H9 (cell line): ENCODE measurements at regions not wholly inside any gene's neighbourhood (a gene's known extent, or its start where the extent isn't known, plus 50 kb on each side); places are given as distances from the start of the nearest gene placed in this dataset.

ENCODE experiments used
- DNase-seq: peaks from one replicate; pipeline ENCODE4 v3.0.0-alpha.2; 2017
- H2AFZ ChIP-seq: one replicate; pipeline ENCODE4 v1.6.1; 2013; ENCODE audit warnings: mild to moderate bottlenecking, low read length, control low read depth, moderate library complexity
- H2AK5ac ChIP-seq: 2 replicates; pipeline ENCODE4 v1.6.1; 2013; ENCODE audit warnings: low read length, control low read depth, mixed read lengths; ENCODE audit not compliant: insufficient read length
- H2BK120ac ChIP-seq: one replicate; pipeline ENCODE4 v1.6.1; 2013; ENCODE audit warnings: low read depth, mild to moderate bottlenecking, low read length, control low read depth, inconsistent platforms; ENCODE audit not compliant: poor library complexity, severe bottlenecking
- H2BK12ac ChIP-seq: 2 replicates; pipeline ENCODE4 v1.6.1; 2013; ENCODE audit warnings: low read length, control low read depth, mixed read lengths, low read depth; ENCODE audit not compliant: insufficient read length
- H2BK15ac ChIP-seq: 2 replicates; pipeline ENCODE4 v1.6.1; 2013; ENCODE audit warnings: low read depth, low read length, control low read depth
- H2BK20ac ChIP-seq: one replicate; pipeline ENCODE4 v1.6.1; 2013; ENCODE audit warnings: low read depth, mild to moderate bottlenecking, low read length, control low read depth, inconsistent platforms; ENCODE audit not compliant: poor library complexity, severe bottlenecking
- H2BK5ac ChIP-seq: 2 replicates; pipeline ENCODE4 v1.6.1; 2013; ENCODE audit warnings: low read length, control low read depth, mixed read lengths; ENCODE audit not compliant: insufficient read length
- H3K14ac ChIP-seq: 2 replicates; pipeline ENCODE4 v1.6.1; 2013; ENCODE audit warnings: low read length, control low read depth; ENCODE audit not compliant: insufficient read depth
- H3K18ac ChIP-seq: 2 replicates; pipeline ENCODE4 v1.6.1; 2013; ENCODE audit warnings: low read depth, mild to moderate bottlenecking, mixed read lengths, low read length, control low read depth; ENCODE audit not compliant: insufficient read length
- H3K23ac ChIP-seq: 2 replicates; pipeline ENCODE4 v1.6.1; 2013; ENCODE audit warnings: low read length, control low read depth, mixed read lengths, low read depth; ENCODE audit not compliant: insufficient read length
- H3K23me2 ChIP-seq: 2 replicates; pipeline ENCODE4 v1.6.1; 2013; ENCODE audit warnings: low read depth, mild to moderate bottlenecking, mixed read lengths, low read length, control low read depth; ENCODE audit not compliant: insufficient read length, poor library complexity, severe bottlenecking
- H3K27ac ChIP-seq: 2 replicates; pipeline ENCODE4 v1.5.1; 2013; ENCODE audit warnings: low read length, control low read depth, mixed read lengths, low read depth; ENCODE audit not compliant: insufficient read length
- H3K27me3 ChIP-seq: 2 replicates; pipeline ENCODE4 v1.6.1; 2013; ENCODE audit warnings: low read length, control low read depth, inconsistent platforms; ENCODE audit not compliant: insufficient read depth
- H3K4ac ChIP-seq: 2 replicates; pipeline ENCODE4 v1.6.1; 2013; ENCODE audit warnings: low read depth, mild to moderate bottlenecking, control low read depth, inconsistent platforms, low read length, moderate library complexity
- H3K4me1 ChIP-seq: 2 replicates; pipeline ENCODE4 v1.6.1; 2013; ENCODE audit warnings: low read length, control low read depth, inconsistent platforms; ENCODE audit not compliant: insufficient read depth
- H3K4me2 ChIP-seq: 2 replicates; pipeline ENCODE4 v1.6.1; 2013; ENCODE audit warnings: low read length, control low read depth, mixed read lengths; ENCODE audit not compliant: insufficient read length, insufficient read depth
- H3K56ac ChIP-seq: 2 replicates; pipeline ENCODE4 v1.6.1; 2013; ENCODE audit warnings: low read depth, mild to moderate bottlenecking, mixed read lengths, low read length, control low read depth; ENCODE audit not compliant: insufficient read length
- H3K79me1 ChIP-seq: 2 replicates; pipeline ENCODE4 v1.6.1; 2013; ENCODE audit warnings: low read depth, mild to moderate bottlenecking, moderate library complexity, low read length, control low read depth, inconsistent platforms; ENCODE audit not compliant: insufficient read depth, poor library complexity, severe bottlenecking
- H3K79me2 ChIP-seq: 2 replicates; pipeline ENCODE4 v1.6.1; 2013; ENCODE audit warnings: low read length, control low read depth, inconsistent platforms; ENCODE audit not compliant: insufficient read depth
- H3K9ac ChIP-seq: 2 replicates; pipeline ENCODE4 v1.6.1; 2013; ENCODE audit warnings: low read length, control low read depth, mixed read lengths; ENCODE audit not compliant: insufficient read length; ENCODE audit errors: extremely low read depth
- H3K9me3 ChIP-seq: one replicate; pipeline ENCODE4 v1.6.1; 2013; ENCODE audit warnings: low read depth, low read length, inconsistent platforms; ENCODE audit not compliant: control insufficient read depth
- H3T11ph ChIP-seq: one replicate; pipeline ENCODE4 v1.6.1; 2013; ENCODE audit warnings: mild to moderate bottlenecking, low read length, control low read depth, inconsistent platforms
- H4K20me1 ChIP-seq: one replicate; pipeline ENCODE4 v1.6.1; 2013; ENCODE audit not compliant: control insufficient read depth, insufficient read length, insufficient read depth
- H4K5ac ChIP-seq: 2 replicates; pipeline ENCODE4 v1.6.1; 2013; ENCODE audit warnings: low read depth, mild to moderate bottlenecking, mixed read lengths, low read length, control low read depth; ENCODE audit not compliant: insufficient read length
- H4K8ac ChIP-seq: replicated peaks from 2 replicates; pipeline ENCODE4 v1.6.1; 2013; ENCODE audit warnings: low read length, control low read depth, mixed read lengths, low read depth; ENCODE audit not compliant: insufficient read length
- H4K91ac ChIP-seq: 2 replicates; pipeline ENCODE4 v1.6.1; 2013; ENCODE audit warnings: low read depth, mild to moderate bottlenecking, moderate library complexity, mixed read lengths, low read length, control low read depth; ENCODE audit not compliant: insufficient read length
- H3K27ac Mint-ChIP-seq, 3 experiments: 2 replicates in 2 of 3; 3 replicates in 1 of 3; pipeline ENCODE4 v1.8.0; 2020 to 2021; ENCODE audit warnings: mixed read lengths in 3 of 3, mild to moderate bottlenecking in 1 of 3, moderate library complexity in 1 of 3
- H3K27me3 Mint-ChIP-seq: 2 replicates; pipeline ENCODE4 v1.8.0; 2021; ENCODE audit warnings: low read depth, mild to moderate bottlenecking, moderate library complexity, mixed read lengths
- H3K36me3 Mint-ChIP-seq, 3 experiments: 2 replicates in 2 of 3; 3 replicates in 1 of 3; pipeline ENCODE4 v1.8.0; 2020 to 2021; ENCODE audit warnings: low read depth in 3 of 3, mixed read lengths in 3 of 3; ENCODE audit not compliant: insufficient read depth in 1 of 3
- H3K4me1 Mint-ChIP-seq, 2 experiments: 2 replicates each; pipeline ENCODE4 v1.8.0; 2020; ENCODE audit warnings: mixed read lengths in 2 of 2
- H3K4me3 Mint-ChIP-seq, 2 experiments: 2 replicates in 1 of 2; 3 replicates in 1 of 2; pipeline ENCODE4 v1.8.0; 2020 to 2021; ENCODE audit warnings: mild to moderate bottlenecking in 2 of 2, mixed read lengths in 2 of 2, moderate library complexity in 1 of 2
- H3K9me3 Mint-ChIP-seq, 2 experiments: 2 replicates in 1 of 2; 3 replicates in 1 of 2; pipeline ENCODE4 v1.8.0; 2020; ENCODE audit warnings: mild to moderate bottlenecking in 2 of 2, mixed read lengths in 2 of 2, moderate library complexity in 1 of 2
- WGBS: extraction: QIAGEN DNeasy Blood & Tissue Kit; methylation state at CpG from one replicate; pipeline ENCODE4 v1.1.7; 2013; ENCODE audit warnings: missing lambda C conversion rate, low lambda C conversion rate, mixed read lengths; ENCODE audit not compliant: insufficient read length; ENCODE audit errors: extremely low coverage; 5-methylcytosine and 5-hydroxymethylcytosine counted together
- TF ChIP-seq, protein P1 (sequence below): fragments of 200-600 bp; sonication (generic); conservative IDR thresholded peaks from 3 replicates; pipeline ENCODE4 v1.8.0; 2021; ENCODE audit warnings: antibody characterized with exemption, mild to moderate bottlenecking

DNA sequence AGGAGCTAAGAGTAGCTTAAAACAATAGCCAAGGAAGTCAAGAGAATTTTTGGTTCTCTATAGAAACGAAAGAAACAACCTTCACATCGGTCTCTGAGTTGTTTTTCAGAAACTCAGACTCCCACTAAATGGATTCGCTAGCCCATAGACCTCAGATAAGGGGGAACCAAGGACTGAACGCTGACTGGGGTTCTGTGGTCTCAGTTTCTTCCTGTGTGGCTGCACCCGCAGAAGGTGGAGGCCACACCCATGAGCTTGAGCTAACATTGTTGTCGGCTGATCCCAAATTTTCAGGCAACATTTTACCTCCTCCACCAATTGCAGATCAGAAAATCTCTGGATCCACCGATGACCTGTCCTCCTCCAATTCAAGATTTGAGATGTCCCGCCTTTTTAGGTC is 456.1 kb downstream of the AJAP1 start:
- H2BK5ac ChIP-seq: no peak overlapping the region
- no peaks in the 10 kb centered on the region for H4K20me1 ChIP-seq
- H2BK15ac ChIP-seq: no peak overlapping the region
- peaks cover 39 to 55% of the 10 kb centered on the region in 2 experiments for H3K4me1 Mint-ChIP-seq
- no peak overlapping the region for H2AK5ac ChIP-seq
- H3K56ac ChIP-seq: no peak overlapping the region
- H2AFZ ChIP-seq: no peak overlapping the region
- no peak overlapping the region for H3K27ac Mint-ChIP-seq
- H3K9me3 Mint-ChIP-seq: no peaks in the 10 kb centered on the region
- H2BK120ac ChIP-seq: no peak overlapping the region
- no peak overlapping the region for H3K4ac ChIP-seq
- no peaks in the 10 kb centered on the region for H3K79me1 ChIP-seq
- no CpG with 5 or more reads among the region's 8 CpGs for WGBS
- no peak overlapping the region for H3K23ac ChIP-seq
- H3K23me2 ChIP-seq: peaks cover 2% of the 10 kb centered on the region
- H2BK20ac ChIP-seq: no peak overlapping the region
- no peak overlapping the region for H3K9ac ChIP-seq
- no peaks in the 10 kb centered on the region for H3K9me3 ChIP-seq
- no peak overlapping the region for H3K18ac ChIP-seq
- H3K4me3 Mint-ChIP-seq: no peak overlapping the region
- H2BK12ac ChIP-seq: no peak overlapping the region
- DNase-seq: no peak
- no peak overlapping the region for H3K4me2 ChIP-seq
- no peak overlapping the region for H4K8ac ChIP-seq
- H3K4me1 ChIP-seq: peaks cover 5% of the 10 kb centered on the region
- no peak overlapping the region for H3T11ph ChIP-seq
- TF ChIP-seq, protein P1, sequence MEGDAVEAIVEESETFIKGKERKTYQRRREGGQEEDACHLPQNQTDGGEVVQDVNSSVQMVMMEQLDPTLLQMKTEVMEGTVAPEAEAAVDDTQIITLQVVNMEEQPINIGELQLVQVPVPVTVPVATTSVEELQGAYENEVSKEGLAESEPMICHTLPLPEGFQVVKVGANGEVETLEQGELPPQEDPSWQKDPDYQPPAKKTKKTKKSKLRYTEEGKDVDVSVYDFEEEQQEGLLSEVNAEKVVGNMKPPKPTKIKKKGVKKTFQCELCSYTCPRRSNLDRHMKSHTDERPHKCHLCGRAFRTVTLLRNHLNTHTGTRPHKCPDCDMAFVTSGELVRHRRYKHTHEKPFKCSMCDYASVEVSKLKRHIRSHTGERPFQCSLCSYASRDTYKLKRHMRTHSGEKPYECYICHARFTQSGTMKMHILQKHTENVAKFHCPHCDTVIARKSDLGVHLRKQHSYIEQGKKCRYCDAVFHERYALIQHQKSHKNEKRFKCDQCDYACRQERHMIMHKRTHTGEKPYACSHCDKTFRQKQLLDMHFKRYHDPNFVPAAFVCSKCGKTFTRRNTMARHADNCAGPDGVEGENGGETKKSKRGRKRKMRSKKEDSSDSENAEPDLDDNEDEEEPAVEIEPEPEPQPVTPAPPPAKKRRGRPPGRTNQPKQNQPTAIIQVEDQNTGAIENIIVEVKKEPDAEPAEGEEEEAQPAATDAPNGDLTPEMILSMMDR: no peak
- no peak overlapping the region for H4K5ac ChIP-seq
- peaks cover 9% of the 10 kb centered on the region; the same call in 1 of the 2 replicates for H3K27me3 Mint-ChIP-seq
- no peaks in the 10 kb centered on the region for H3K79me2 ChIP-seq
- no peak overlapping the region for H3K27ac ChIP-seq
- peaks cover 1 to 7% (median 5%) of the 10 kb centered on the region in 3 experiments; a peak in 3 of 7 replicates for H3K36me3 Mint-ChIP-seq
- no peak overlapping the region for H3K14ac ChIP-seq
- H3K27me3 ChIP-seq: no peaks in the 10 kb centered on the region
- H4K91ac ChIP-seq: no peak overlapping the region
